ENCODE measurements at regions not wholly inside any gene's neighbourhood (a gene's known extent, or its start where the extent isn't known, plus 50 kb on each side); places are given as distances from the start of the nearest gene placed in this dataset.

- TF ChIP-seq SUZ12 (IDR thresholded peaks at IDR 0.05; ENCODE audit: extremely low read depth, insufficient read depth, insufficient read length) (no peak), ZNF274 (IDR thresholded peaks at IDR 0.05; ENCODE audit: low read depth, low read length) (no peak)
Observed at GRCh38 chr1:219741011-219741970, 128.4 kb upstream of the ZC3H11B start.
